HG03025 (cell line): ENCODE measurements at regions not wholly inside any gene's neighbourhood (a gene's known extent, or its start where the extent isn't known, plus 50 kb on each side); places are given as distances from the start of the nearest gene placed in this dataset.
"Not testable (repeated sequence)": the region's sequence is repeated elsewhere in the genome, so short reads cannot be mapped to it uniquely, and the experiment has no call there.

Experiments used
- ATAC-seq: cut with Tn5 transposase; IDR thresholded peaks from one replicate; pipeline ENCODE4 v1.9.1; 2021; ENCODE audit warnings: mild to moderate bottlenecking, moderate library complexity; ENCODE audit not compliant: unreplicated experiment, low FRiP score

GRCh38 chr13:76243120-76243519 is 607.0 kb downstream of the LMO7 start:
- ATAC-seq = not testable (repeated sequence)

- no peak for ATAC-seq
Observed at GRCh38 chr13:76239031-76239680, 603.0 kb downstream of the LMO7 start.

DNA sequence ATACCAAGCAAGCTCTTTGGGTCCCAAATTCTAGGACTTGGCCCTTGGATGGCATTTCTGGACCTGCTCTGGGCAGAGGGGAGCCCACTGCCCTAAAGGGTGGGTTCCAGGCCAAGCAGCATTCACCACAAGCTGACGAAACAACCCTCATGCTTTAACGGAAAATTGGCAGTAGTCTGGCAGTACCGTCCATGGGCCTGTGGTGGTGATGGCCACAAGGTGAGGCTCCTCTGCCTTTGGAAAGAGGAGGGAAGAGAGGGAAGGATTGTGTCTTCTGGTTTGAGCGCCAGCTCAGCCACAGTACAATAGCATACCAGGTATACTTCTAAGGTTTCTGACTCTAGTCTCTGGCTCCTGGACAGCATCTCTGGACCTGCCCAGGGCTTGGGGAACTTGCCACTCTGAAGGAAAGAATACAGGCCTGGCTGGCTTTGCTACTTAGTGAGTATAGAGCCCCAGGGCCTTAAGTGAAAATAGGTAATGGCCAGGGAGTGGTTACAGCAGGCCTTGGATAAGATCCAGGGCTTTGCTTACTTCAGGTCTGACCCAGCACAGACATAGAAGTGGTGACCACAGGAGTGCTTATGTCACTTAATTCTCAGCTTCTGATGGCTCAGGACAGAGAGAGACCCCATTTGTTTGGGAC is 595.5 kb downstream of the LMO7 start:
- ATAC-seq = no peak

- ATAC-seq = no peak
Observed at GRCh38 chr13:76229281-76229680, 593.2 kb downstream of the LMO7 start.

- ATAC-seq = no peak
Observed at GRCh38 chr13:76226941-76227340, 590.8 kb downstream of the LMO7 start.

DNA sequence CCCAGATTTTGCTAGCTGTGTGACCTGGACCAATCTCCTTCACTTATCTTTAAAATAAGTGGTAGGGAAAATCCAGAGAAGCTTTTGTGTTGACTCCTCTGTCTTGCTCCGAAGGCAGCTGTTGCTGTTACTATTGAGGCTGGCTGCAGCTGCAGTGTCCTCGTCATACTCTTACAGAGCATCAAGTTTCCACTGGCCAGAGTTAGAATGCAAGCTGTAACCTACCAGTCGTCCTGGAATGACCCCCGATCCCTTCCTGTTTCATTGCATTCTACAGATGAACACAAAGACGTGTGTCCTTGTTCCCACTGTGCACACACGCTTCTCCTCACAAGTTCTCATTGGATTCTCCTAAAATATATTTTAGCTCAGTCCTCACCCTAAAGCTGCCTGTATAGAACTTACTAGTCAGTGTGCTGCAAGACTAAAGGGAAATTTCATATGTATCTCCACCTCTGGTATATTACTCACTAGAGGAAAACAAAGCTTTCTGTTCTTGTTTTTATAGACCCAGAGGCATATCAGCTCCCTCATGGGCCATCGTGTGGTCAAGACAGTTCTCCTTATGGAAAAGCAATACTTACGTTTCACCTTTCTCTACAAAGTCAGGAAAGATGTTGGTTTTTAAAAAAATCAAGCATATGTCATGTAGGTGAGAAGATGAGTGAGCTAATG is 589.8 kb downstream of the LMO7 start:
- no peak for ATAC-seq

GRCh38 chr13:76223999-76224398 is 587.9 kb downstream of the LMO7 start:
- ATAC-seq = no peak

DNA sequence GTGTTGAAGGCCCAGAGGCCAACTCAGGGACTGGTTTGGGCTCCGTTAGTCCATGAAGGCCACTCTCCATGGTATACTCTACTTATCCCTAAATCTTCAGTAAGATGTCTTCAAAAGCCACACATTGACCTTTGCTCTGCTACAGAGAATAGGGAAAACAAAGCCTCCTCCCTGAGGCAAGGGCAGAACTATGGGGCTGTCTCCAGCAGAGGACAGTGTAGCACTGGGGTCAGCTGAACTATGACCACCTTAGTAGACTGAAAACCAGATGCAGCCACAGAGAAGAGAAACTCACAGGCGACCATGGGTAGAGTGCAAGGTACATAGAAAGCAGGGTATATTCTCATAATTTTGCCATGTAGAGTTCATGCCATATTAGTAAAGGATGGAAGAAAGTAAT is 587.4 kb downstream of the LMO7 start:
- no peak for ATAC-seq

DNA sequence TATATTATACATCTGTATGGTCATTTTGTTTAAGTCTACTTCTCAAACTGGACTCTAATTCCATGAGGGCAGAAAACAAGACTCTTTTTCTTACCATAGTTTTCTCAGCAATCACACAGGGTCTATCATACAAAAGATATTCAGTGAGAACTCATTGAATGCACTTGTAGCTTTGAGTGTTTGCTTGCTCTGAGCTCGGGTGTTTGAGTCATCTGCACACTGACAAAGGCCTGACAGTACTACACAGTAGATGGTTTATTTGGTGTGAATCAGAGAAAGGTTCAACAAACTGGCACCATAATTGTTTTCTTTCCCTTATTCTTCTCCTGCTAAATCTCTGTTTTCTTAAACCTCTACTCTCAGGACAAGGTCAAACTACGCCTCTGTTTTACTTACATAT is 586.4 kb downstream of the LMO7 start:
- no peak for ATAC-seq

- ATAC-seq = no peak
Observed at GRCh38 chr13:76216729-76217128, 580.6 kb downstream of the LMO7 start.

- peak; percentile 13 for ATAC-seq
Observed at GRCh38 chr13:76214001-76214400, 577.9 kb downstream of the LMO7 start.

- peak; percentile 65 for ATAC-seq
Observed at GRCh38 chr13:76213423-76213904, 577.3 kb downstream of the LMO7 start.

DNA sequence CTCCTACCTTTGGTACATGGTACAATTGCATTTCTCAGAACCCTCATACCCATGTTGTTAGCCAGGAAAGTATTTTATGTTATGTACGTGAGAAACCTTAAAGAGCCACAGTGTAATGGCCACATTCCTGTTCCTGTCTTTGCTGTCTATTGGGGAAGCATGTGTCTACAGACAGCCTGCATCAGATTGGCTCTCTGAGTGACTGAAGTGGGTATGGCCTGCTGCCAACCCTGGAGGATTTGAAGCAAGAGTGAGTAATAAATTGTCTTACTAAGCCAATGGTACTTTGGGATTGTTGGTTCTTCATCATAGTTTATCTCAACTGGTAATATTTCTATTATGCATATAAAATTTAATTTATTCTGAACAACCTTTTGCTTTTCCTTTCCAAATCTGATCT is 574.1 kb downstream of the LMO7 start:
- no peak for ATAC-seq

- ATAC-seq = no peak
Observed at GRCh38 chr13:76198568-76199163, 562.5 kb downstream of the LMO7 start.

DNA sequence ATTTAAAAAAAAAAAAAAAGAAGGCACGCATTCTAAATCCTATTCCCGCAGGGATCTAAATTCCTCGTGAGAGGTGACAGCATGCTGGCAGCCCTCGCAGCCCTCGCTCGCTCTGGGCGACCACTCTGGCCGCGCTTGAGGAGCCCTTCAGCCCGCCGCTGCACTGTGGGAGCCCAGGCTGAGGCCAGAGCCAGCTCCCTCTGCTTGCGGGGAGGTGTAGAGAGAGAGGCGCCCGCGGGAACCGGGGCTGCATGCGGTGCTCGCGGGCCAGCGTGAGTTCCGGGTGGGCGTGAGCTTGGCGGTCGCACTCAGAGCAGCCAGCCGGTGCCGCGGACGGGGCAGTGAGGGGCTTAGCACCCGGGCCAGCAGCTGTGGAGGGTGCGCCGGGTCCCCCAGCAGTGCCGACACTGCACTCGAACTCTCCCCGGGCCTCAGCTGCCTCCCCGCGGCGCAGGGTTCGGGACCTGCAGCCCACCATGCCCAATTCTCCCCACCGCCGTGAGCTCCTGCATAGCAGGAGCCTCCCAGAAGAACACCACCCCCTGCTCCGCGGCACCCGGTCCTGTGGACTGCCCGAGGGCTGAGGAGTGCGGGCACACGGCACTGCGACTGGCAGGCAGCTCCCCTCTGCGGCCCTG is 553.9 kb downstream of the LMO7 start:
- ATAC-seq = no peak

DNA sequence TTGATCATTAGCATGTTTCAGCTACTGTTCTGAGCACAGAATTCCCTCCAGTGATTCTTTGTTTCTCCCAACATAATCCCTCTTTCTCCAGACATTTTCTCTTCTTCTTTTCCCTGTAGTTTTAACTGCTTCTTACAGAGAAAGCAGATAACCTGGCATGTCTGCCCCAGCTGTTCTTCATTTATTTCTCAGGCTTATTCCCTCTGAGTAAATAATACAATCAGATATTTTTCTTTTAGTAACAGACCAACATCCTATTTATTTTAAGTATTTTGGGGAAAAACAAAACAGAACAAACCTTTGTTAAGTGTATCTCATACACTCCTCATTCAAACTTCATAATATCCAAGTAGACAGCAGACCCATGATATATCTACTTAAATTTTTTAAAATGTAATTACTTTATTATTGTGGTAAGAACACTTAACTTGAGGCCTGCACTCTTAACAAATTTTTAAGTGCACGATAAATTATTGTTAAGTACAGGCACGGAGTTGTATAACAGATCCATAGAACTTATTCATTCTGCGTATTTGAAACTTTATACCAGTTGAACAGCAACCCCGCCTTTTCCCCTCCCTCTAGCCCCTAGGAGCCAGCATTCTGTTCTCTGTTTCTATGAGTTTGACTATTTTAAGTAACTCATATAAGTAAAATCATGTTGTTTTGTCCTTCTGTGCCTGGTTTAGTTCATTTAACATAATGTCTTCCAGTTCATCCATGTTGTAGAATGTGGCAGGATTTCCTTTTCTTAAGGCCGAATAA is 540.0 kb downstream of the LMO7 start:
- no peak for ATAC-seq

GRCh38 chr13:76168661-76169060 is 532.5 kb downstream of the LMO7 start:
- no peak for ATAC-seq

DNA sequence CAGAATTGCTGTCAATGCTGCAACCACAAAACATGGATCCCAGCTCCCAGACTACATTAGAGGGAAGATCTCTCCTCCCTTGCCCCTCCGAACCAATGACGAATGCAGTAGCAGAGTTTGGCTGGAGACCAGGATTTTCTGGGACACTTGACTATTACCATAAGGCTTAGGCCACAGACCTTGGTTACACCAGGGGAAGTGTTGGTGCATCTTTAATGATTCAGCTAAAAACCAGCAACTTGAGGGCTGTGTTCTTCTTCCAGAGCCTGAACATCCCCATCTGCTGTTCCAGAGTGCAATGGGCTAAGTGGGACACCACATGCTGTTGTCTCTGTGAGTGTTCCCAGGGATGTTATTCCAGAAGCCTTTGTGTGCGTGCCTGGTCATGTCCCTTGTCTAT is 528.2 kb downstream of the LMO7 start:
- no peak for ATAC-seq

GRCh38 chr13:76163761-76164160 is 527.6 kb downstream of the LMO7 start:
- no peak for ATAC-seq
